ENCODE measurements at regions not wholly inside any gene's neighbourhood (a gene's known extent, or its start where the extent isn't known, plus 50 kb on each side); places are given as distances from the start of the nearest gene placed in this dataset.

DNA sequence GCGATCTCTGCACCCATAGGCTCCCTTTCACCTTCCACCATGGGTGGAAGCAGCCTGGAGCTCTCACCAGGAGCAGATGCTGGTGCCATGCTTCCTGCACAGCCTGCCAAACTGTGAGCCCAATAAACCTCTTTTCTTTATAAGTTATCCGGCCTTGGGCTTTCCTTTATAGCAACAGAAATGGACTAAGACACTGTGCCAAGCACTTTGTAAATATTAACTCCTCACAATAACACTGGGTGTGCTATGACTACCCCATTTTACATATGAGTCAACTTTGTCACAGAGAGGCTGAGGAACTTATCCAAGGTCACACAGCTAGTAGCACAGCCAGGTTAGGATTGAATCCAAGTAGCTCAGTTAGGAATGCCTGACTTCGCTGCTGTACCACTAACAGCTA lies 79.7 kb upstream of the KCNMA1 start:
- Mint-ChIP-seq H3K4me1 (no peaks in the 10 kb centered on the region), H3K4me3 (no peak overlapping the region), H3K9me3 (no peaks in the 10 kb centered on the region), H3K27ac (no peak overlapping the region), H3K36me3 (no peaks in the 10 kb centered on the region), H3K27me3 (peaks cover 27% of the 10 kb centered on the region)
- DNase-seq = no peak
- CTCF ChIA-PET = interaction anchor here (0.7 to 10.0 kb wide), 3 partner anchors 9 to 121 kb away, joined by 3 to 101 read pairs (median 3); no protein-coding TSS in a partner anchor

DNA sequence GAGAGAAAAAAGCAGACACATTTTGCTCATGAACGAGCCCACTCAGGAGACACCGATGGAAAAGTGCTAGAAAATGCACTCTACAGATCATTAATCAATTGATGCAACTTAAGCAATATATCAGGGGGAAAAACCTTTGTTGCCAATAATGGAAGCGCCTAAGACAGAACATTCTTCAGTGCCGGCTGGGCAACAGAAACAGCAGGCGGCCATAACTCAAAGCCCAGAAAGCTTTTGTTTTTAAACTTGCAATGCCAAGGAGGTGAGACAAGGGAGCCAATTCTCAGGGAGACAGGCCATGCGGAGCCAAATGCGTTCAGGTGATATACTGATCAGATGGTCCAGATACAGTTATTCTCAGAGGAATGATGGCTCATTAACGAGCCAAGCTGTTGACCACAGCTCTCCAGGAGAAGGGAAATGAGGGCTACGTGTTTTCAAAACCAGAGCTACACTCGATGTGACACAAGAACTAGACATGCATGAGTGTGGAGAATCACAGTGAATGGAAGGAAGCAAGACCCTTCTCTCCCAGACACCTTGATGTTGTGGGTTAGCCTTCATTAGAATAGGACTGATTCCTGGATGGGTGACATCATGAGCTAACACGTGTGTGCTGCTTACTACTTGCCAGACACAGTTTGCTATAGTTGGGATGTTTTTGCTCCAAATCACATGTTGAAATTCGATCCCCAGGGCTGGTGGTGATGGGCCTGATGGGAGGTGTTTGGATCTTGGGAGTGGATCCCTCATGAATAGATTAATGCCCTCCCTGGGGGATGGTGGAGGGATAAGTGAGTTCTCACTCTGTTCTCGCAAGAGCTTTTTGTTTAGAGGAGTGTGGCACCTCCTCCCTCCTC lies 79.1 kb upstream of the KCNMA1 start:
- Mint-ChIP-seq H3K27ac (no peak overlapping the region), H3K9me3 (no peaks in the 10 kb centered on the region), H3K27me3 (peaks cover 28% of the 10 kb centered on the region), H3K36me3 (no peaks in the 10 kb centered on the region), H3K4me1 (no peaks in the 10 kb centered on the region), H3K4me3 (no peak overlapping the region)
- DNase-seq = no peak
- CTCF ChIA-PET = interaction anchor here (0.7 to 10.0 kb wide), 3 partner anchors 8 to 122 kb away, joined by 3 to 101 read pairs (median 3); no protein-coding TSS in a partner anchor

DNA sequence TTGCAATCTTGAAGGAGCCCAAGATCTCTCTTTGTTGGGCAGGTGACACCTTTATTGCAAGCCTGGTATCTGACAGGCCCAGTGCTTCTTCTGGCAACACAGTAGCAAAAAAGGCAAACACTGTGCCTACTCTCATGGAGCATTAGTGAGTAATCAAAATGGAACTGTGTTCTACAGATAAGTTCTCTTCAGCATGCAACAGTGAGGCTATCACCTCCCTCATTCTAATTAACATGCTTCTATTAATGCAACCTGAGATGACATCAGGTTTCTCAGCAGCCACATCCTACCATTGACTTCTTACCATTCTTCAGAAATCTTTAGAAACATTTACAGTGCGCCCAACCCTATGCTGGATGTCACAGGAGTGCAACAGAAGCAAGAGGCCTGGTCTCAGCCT lies 77.9 kb upstream of the KCNMA1 start:
- Mint-ChIP-seq H3K36me3 (no peaks in the 10 kb centered on the region), H3K4me1 (peaks cover 3% of the 10 kb centered on the region), H3K27me3 (peaks cover 40% of the 10 kb centered on the region), H3K9me3 (no peaks in the 10 kb centered on the region), H3K27ac (no peak overlapping the region), H3K4me3 (no peak overlapping the region)
- no peak for DNase-seq
- CTCF ChIA-PET = interaction anchor here (2.2 to 10.0 kb wide), 2 partner anchors 42 to 123 kb away, joined by 11 to 101 read pairs; no protein-coding TSS in a partner anchor

DNA sequence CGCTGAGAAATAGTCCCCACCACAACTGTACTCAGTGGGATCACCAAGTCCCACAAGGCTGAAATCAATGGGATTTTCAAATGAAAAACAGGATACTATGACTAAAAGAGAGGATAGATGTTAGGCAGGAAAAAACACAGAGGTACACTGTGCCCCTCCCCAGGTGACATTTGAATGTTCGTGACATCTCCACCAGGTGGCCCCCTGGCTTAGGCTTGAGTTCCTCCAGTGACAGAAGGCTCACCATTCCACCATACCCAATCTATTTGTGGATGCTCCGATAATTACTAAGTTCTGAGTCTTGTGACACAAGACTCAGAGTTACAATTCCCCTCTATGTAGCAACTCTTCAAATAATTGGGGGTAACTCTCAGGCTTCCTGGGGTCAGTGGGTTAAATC lies 77.5 kb upstream of the KCNMA1 start:
- H3K27ac Mint-ChIP-seq = no peak overlapping the region
- H3K9me3 Mint-ChIP-seq = no peaks in the 10 kb centered on the region
- H3K27me3 Mint-ChIP-seq = peaks cover 44% of the 10 kb centered on the region
- H3K36me3 Mint-ChIP-seq = no peaks in the 10 kb centered on the region
- H3K4me3 Mint-ChIP-seq = no peak overlapping the region
- peak; percentile 30 for DNase-seq
- CTCF ChIA-PET = interaction anchor here (1.3 to 10.0 kb wide), 4 partner anchors 39 to 540 kb away, joined by 3 to 101 read pairs (median 23); no protein-coding TSS in a partner anchor
- H3K4me1 Mint-ChIP-seq = peaks cover 3% of the 10 kb centered on the region

DNA sequence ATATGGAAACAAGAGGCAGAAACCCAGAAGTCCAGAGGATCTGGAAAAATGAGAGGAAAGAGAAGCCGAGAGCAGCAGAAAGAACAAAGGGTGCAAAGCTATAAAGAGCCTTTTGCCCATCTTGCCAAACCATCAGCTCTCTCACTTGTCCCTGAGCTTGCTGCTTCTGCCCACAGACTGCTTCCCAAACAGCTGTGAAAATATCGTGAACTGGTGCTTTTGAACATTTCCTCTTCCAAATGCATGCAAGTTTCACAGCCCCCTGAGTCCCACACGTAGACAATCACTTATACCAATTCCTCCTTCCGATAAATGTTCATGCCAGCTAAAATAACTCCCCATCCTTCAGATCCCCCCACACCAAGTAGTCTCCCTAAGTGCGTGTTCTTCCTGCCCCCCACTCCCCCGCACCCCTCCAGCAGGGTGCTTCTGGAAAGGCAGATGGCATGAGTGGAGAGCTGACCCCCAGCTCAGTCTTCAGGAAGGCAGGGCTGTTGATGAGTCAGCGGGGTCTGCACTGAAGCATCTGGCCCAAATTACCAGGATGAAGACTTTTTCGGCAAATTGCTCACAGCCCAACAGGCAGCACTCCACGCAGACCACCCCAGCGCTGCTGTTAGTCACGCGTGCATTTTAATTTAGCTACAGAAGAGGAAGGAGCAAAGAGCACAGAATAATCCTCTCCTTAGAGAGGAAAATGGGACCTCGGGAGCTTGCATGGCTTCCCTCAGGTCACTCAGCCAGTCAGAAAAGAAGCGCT lies 76.1 kb upstream of the KCNMA1 start:
- Mint-ChIP-seq H3K27me3 (peaks cover 48% of the 10 kb centered on the region), H3K9me3 (no peaks in the 10 kb centered on the region), H3K27ac (no peak overlapping the region), H3K4me1 (peaks cover 3% of the 10 kb centered on the region), H3K4me3 (no peak overlapping the region), H3K36me3 (no peaks in the 10 kb centered on the region)
- CTCF ChIA-PET = interaction anchor here (0.7 to 10.0 kb wide), 11 partner anchors 10 to 548 kb away, joined by 3 to 101 read pairs (median 4); no protein-coding TSS in a partner anchor
- no peak for DNase-seq

DNA sequence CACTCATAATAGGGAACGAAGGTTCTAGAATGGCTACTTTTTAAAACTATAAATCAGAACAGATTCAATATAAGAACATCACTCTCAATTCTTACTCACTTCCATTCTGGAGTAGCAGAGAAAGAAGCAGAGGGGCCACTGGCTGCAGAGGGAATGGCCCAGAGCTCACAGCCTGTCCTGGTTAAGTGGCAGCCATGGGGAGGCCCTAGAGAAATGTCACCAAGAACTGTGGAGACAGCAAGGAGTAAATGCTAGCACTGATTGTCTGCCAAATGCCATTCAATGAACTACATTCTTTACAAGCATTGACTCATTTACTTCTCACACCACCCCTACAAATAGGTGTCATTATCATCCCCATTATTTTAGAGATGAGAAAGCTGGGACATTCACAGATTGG lies 74.6 kb upstream of the KCNMA1 start:
- DNase-seq = no peak
- CTCF ChIA-PET = interaction anchor here (0.7 to 10.0 kb wide), 21 partner anchors 8 to 547 kb away, joined by 3 to 101 read pairs (median 3); no protein-coding TSS in a partner anchor
- H3K9me3 Mint-ChIP-seq = no peaks in the 10 kb centered on the region
- peaks cover 47% of the 10 kb centered on the region for H3K27me3 Mint-ChIP-seq
- H3K36me3 Mint-ChIP-seq = no peaks in the 10 kb centered on the region
- peaks cover 3% of the 10 kb centered on the region for H3K4me1 Mint-ChIP-seq
- no peak overlapping the region for H3K4me3 Mint-ChIP-seq
- H3K27ac Mint-ChIP-seq = no peak overlapping the region

DNA sequence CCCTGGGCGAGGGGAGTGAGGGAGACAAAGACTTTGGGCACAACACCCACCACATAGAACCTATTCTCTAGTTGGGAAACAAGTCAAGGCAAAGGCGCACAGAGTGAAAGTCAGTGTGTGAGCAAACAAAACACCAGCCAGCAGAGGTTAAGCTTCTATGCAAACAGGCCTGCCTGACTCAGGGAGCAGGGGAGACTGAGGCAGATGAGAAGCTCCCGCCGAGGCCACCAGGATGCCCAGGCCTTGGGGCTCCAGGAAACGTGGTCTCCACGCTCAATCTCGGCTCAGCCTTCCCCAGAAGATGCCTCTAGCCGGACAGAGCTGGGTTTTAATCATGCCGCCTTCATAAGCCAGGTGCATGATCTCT lies 74.1 kb upstream of the KCNMA1 start:
- H3K9me3 Mint-ChIP-seq = no peaks in the 10 kb centered on the region
- H3K4me1 Mint-ChIP-seq = peaks cover 3% of the 10 kb centered on the region
- H3K27me3 Mint-ChIP-seq = peaks cover 45% of the 10 kb centered on the region
- CTCF ChIA-PET = interaction anchor here (0.6 to 10.0 kb wide), 31 partner anchors 9 to 546 kb away, joined by 3 to 101 read pairs (median 3); no protein-coding TSS in a partner anchor
- no peak overlapping the region for H3K4me3 Mint-ChIP-seq
- no peak for DNase-seq
- no peak overlapping the region for H3K27ac Mint-ChIP-seq
- H3K36me3 Mint-ChIP-seq = no peaks in the 10 kb centered on the region

DNA sequence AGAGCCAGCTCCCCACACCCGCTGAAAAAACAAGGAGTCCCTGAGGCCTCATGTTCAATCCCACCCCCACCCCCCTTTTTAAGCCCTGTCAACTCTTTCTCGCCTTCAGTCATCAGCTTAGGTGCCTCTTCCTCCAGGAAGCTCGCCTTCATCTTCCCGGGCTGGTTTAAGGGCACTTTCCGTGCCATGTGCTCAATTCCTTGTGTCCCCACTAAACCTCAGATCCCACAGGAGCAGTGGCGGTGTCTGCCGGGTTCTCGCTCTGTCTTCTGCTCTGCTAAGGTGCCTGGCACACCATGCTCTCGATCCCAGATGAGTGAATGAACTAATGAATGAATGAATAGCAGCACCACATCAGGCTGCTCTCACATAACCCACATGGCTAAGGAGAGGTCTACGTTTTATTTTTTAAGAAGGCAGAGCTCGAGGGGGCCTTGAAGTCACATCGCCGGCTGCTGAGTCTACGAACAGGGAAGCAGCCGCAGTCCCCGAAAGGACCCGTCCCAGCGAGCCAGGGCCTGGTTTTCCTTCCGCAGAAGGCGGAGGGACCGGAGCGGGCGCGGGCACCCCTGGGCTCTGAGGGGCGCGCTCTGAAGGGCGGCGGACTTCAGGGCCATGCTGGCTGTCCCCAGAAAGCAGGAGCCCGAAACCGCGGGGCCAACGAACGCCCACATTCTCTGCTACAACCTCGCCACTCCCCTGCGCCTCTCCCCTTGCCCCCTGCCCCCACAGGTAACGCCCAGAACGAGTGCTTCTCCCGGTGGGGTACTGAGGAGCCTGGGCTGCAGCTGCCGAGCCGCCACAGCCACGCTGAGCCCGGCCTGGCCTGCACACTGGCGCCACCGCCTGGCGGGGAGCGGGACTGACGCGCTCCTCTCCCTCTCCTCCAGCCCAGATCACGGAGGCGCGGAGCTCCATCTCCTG lies 73.4 kb upstream of the KCNMA1 start:
- H3K4me1 Mint-ChIP-seq = peaks cover 3% of the 10 kb centered on the region
- H3K4me3 Mint-ChIP-seq = peak overlapping the region; percentile 44
- no peaks in the 10 kb centered on the region for H3K9me3 Mint-ChIP-seq
- peaks cover 42% of the 10 kb centered on the region for H3K27me3 Mint-ChIP-seq
- peak; percentile 76 for DNase-seq
- CTCF ChIA-PET = interaction anchor here (0.6 to 10.0 kb wide), 31 partner anchors 10 to 595 kb away, joined by 3 to 101 read pairs (median 3); no protein-coding TSS in a partner anchor
- H3K27ac Mint-ChIP-seq = no peak overlapping the region
- H3K36me3 Mint-ChIP-seq = no peaks in the 10 kb centered on the region

DNA sequence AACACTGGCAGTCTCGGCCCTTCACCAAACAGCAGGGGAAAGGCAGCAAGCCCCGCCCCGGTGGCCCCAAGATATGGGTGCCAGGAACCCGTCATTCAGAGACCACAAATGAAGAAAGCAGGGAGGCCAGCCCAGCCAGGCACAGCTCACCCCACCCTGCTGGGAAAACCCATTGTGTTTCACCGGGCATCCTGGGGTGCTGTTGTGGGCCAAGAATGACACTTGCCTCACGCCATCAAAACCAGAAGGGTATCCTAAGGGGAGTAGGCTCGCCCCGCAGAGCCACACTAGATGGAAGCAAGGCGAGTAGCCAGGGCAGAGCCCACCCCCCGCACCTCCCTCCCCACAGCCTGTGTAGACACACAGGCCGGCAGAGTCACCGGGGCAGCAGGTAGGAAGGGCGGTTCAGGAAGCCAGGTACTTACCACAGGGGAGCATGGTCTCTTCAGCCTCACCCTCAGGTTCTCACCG lies 72.5 kb upstream of the KCNMA1 start:
- Mint-ChIP-seq H3K27ac (no peak overlapping the region), H3K36me3 (no peaks in the 10 kb centered on the region), H3K9me3 (no peaks in the 10 kb centered on the region), H3K4me1 (peaks cover 3% of the 10 kb centered on the region), H3K27me3 (peaks cover 39% of the 10 kb centered on the region), H3K4me3 (no peak overlapping the region)
- no peak for DNase-seq
- CTCF ChIA-PET = interaction anchor here (0.6 to 2.4 kb wide), 7 partner anchors 13 to 595 kb away, joined by 3 to 18 read pairs (median 3); no protein-coding TSS in a partner anchor

DNA sequence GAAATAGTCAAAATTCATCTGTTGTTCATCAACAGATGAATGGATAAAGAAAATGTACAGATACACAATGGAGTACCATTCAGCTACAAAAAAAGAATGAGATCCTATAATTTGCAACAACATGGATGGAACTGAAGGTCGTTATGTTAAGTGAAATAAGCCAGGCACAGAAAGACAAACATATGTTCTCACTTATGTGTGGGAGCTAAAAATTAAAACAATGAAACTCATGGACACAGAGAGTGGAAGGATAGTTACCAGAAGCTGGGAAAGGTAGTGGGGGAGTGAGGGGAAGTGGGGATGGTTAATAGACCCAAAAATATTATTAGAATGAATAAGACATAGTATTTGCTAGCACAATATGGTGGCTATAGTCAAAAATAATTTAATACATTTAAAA lies 70.0 kb upstream of the KCNMA1 start:
- Mint-ChIP-seq H3K27me3 (peaks cover 25% of the 10 kb centered on the region), H3K9me3 (no peaks in the 10 kb centered on the region), H3K4me1 (peaks cover 3% of the 10 kb centered on the region), H3K27ac (no peak overlapping the region), H3K36me3 (no peaks in the 10 kb centered on the region), H3K4me3 (no peak overlapping the region)
- CTCF ChIA-PET = interaction anchor here (1.0 kb wide), 1 partner anchor 10 kb away, joined by 3 read pairs; no protein-coding TSS in a partner anchor
- no peak for DNase-seq

DNA sequence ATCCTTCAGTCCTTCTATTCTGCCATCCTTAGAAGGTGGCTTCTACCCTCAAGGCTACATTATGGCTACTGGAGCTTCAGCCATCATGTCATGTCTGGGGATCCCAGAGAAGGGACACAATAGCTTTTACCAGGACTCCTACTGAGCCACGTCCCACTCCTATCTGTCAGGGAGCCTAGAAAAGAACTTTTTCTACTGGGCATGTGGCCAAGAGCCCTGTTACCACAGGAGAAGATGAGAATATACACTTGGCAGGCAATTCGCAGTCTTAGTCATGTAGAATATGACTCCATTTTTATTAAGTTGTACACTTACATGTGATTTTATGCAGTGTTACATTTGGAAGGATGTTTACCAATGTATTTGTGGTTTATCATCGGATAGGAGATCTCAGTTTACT lies 64.6 kb upstream of the KCNMA1 start:
- no peaks in the 10 kb centered on the region for H3K27me3 Mint-ChIP-seq
- no peak overlapping the region for H3K4me3 Mint-ChIP-seq
- H3K9me3 Mint-ChIP-seq = no peaks in the 10 kb centered on the region
- DNase-seq = no peak
- no peaks in the 10 kb centered on the region for H3K4me1 Mint-ChIP-seq
- H3K27ac Mint-ChIP-seq = no peak overlapping the region
- CTCF ChIA-PET = interaction anchor here (1.3 to 2.3 kb wide), 2 partner anchors 9 to 11 kb away, joined by 3 to 6 read pairs; no protein-coding TSS in a partner anchor
- no peaks in the 10 kb centered on the region for H3K36me3 Mint-ChIP-seq

DNA sequence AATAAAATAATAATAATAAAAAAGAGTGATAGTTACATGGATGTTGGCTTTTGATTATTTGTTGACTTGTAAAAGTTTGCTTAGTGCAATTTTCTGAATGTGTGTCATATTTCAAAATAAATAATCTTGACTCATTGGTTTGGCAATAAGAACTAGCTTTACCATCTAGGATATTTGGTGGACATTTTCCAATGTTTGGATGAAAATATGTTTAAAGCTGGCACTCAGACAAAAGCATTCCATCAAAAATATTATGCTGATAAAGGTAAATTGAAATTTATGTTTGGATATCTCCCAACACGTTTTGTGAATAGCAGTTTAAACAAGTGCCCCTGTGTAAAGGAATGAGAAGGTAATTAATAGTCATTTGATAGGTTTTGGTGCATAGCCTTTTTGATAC lies 62.5 kb upstream of the KCNMA1 start:
- Mint-ChIP-seq H3K9me3 (no peaks in the 10 kb centered on the region), H3K4me1 (no peaks in the 10 kb centered on the region), H3K4me3 (no peak overlapping the region), H3K27ac (no peak overlapping the region), H3K36me3 (no peaks in the 10 kb centered on the region), H3K27me3 (no peaks in the 10 kb centered on the region)
- DNase-seq = no peak
- CTCF ChIA-PET = interaction anchor here (2.3 kb wide), 1 partner anchor 12 kb away, joined by 6 read pairs; no protein-coding TSS in a partner anchor

DNA sequence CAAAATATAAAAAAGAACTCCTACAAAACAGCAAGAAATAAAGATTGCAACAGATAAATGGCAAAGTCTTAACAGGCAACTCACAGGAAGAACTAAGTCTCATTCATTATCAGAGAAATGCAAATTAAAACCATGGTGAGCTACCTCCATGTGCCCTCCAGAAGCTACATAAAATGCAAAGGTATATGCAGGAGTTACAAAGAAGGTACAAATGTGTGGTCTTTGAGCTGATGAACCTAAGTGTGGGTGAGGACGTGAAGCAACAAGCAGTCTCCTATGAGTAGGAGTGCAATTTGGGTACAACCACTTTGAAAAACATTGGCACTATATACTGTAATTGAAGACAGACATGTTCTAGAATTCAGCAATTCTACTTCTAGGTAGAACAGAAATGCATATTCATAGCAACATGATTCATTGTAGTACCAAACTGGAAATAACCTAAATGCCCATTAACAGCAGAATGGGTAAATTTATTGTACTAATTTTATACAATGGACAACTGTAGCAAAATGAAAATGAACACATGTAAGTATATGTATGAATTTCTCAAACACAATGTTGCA lies 61.6 kb upstream of the KCNMA1 start:
- Mint-ChIP-seq H3K4me1 (no peaks in the 10 kb centered on the region), H3K27me3 (peaks cover 4% of the 10 kb centered on the region), H3K27ac (no peak overlapping the region), H3K9me3 (no peaks in the 10 kb centered on the region), H3K36me3 (no peaks in the 10 kb centered on the region), H3K4me3 (no peak overlapping the region)
- DNase-seq = no peak
- CTCF ChIA-PET = no interaction called here
